Peyer's patch (tissue), 4 donors: ENCODE measurements at regions not wholly inside any gene's neighbourhood (a gene's known extent, or its start where the extent isn't known, plus 50 kb on each side); places are given as distances from the start of the nearest gene placed in this dataset.
"Not testable (repeated sequence)": the region's sequence is repeated elsewhere in the genome, so short reads cannot be mapped to it uniquely, and the experiment has no call there.

Experiments
- DNase-seq, 3 donors: peaks; one replicate each; pipeline ENCODE4 v3.0.0-alpha.2; 2017 to 2019
- H3K27ac ChIP-seq, 4 donors: fragments of 200-600 bp; sonication (generic); one replicate each; pipeline ENCODE4 v1.5.1; 2016 to 2019
- H3K27me3 ChIP-seq, 2 donors: fragments of 200-600 bp; sonication (generic); one replicate each; pipeline ENCODE4 v1.5.1; 2019
- H3K36me3 ChIP-seq, 3 donors: fragments of 200-600 bp; sonication (generic); one replicate each; pipeline ENCODE4 v1.5.1; 2016 to 2019
- H3K4me1 ChIP-seq, 4 donors: fragments of 200-600 bp; sonication (generic); one replicate each; pipeline ENCODE4 v1.5.1; 2016 to 2019
- H3K4me3 ChIP-seq, 4 donors: fragments of 200-600 bp; sonication (generic); 1 replicate in 3 of 4; 2 replicates in 1 of 4; pipeline ENCODE4 v1.5.1; 2016 to 2019; ENCODE audit warnings: mild to moderate bottlenecking in 1 of 4
- H3K9me3 ChIP-seq, 4 donors: fragments of 200-600 bp; sonication (generic); one replicate each; pipeline ENCODE4 v1.5.1; 2016 to 2019; ENCODE audit warnings: mild to moderate bottlenecking in 1 of 4
- POLR2A ChIP-seq, 2 donors: fragments of 450-650 bp; IDR thresholded peaks; one replicate each; pipeline ENCODE4 v1.5.1; 2017; ENCODE audit warnings: antibody characterized with exemption in 2 of 2, mild to moderate bottlenecking in 2 of 2, moderate library complexity in 2 of 2
- TF ChIP-seq, protein P1 (sequence below), 6 experiments: fragments of 450-650 bp in 4 of 6; fragments of 200-600 bp in 2 of 6; sonication (generic) in 1 of 6; IDR thresholded peaks; one replicate each; pipeline ENCODE4 v1.5.1; 2017 to 2019; ENCODE audit warnings: antibody characterized with exemption in 6 of 6, mild to moderate bottlenecking in 3 of 6, moderate library complexity in 1 of 6

DNA sequence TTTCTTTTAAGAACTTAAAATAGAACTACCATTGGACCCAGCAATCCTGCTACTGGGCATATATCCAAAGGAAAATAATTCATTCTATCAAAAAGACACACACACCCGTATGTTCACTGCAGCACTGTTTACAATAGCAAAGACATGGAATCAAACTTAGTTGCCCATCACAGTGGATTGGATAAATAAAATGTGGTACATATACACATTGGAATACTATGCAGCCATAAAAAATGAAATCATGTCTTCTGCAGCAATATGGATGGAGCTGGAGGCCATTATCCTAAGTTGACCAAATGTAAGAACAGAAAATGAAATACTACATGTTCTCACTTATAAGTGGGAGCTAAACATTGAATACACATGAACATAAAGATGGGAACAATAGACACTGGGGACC lies 585.3 kb upstream of the USP24 start:
- DNase-seq: no peak
- Histone ChIP-seq H3K4me3 (no peak overlapping the region), H3K4me1 (no peaks in the 10 kb centered on the region), H3K27me3 (no peaks in the 10 kb centered on the region), H3K36me3 (no peaks in the 10 kb centered on the region), H3K9me3 (peaks cover 0 to 3% (median 0%) of the 10 kb centered on the region in 4 donors), H3K27ac (no peak overlapping the region)
- TF ChIP-seq, protein P1, sequence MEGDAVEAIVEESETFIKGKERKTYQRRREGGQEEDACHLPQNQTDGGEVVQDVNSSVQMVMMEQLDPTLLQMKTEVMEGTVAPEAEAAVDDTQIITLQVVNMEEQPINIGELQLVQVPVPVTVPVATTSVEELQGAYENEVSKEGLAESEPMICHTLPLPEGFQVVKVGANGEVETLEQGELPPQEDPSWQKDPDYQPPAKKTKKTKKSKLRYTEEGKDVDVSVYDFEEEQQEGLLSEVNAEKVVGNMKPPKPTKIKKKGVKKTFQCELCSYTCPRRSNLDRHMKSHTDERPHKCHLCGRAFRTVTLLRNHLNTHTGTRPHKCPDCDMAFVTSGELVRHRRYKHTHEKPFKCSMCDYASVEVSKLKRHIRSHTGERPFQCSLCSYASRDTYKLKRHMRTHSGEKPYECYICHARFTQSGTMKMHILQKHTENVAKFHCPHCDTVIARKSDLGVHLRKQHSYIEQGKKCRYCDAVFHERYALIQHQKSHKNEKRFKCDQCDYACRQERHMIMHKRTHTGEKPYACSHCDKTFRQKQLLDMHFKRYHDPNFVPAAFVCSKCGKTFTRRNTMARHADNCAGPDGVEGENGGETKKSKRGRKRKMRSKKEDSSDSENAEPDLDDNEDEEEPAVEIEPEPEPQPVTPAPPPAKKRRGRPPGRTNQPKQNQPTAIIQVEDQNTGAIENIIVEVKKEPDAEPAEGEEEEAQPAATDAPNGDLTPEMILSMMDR (IDR thresholded peaks at IDR 0.05): no peak
- TF ChIP-seq POLR2A (IDR thresholded peaks at IDR 0.05): no peak

DNA sequence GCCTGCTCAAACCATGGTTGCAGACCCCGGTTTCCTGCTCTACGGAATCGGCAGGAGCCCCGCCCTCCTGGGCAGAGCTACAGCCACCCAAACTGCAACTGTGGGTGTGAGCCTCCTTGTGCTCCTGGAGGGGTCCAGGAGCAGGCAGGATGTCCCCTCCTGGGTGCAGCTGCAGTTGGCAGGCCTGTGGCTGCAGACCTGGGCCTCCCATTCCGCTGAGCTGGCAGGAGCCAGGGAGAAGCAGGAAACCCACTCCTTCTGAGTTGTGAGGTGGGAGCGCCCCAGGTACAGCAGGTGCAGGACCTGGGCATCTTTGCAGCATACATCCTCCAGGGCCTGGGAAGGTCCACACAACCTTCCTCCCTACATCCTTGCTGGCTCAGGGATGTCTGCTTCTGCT lies 578.7 kb upstream of the USP24 start:
- no peaks in the 10 kb centered on the region for H3K36me3 ChIP-seq
- TF ChIP-seq POLR2A (IDR thresholded peaks at IDR 0.05): no peak
- TF ChIP-seq, protein P1 (IDR thresholded peaks at IDR 0.05): no peak
- no peaks in the 10 kb centered on the region for H3K9me3 ChIP-seq
- no peak for DNase-seq
- no peak overlapping the region for H3K4me3 ChIP-seq
- H3K4me1 ChIP-seq: no peaks in the 10 kb centered on the region
- H3K27ac ChIP-seq: no peak overlapping the region
- no peaks in the 10 kb centered on the region for H3K27me3 ChIP-seq

DNA sequence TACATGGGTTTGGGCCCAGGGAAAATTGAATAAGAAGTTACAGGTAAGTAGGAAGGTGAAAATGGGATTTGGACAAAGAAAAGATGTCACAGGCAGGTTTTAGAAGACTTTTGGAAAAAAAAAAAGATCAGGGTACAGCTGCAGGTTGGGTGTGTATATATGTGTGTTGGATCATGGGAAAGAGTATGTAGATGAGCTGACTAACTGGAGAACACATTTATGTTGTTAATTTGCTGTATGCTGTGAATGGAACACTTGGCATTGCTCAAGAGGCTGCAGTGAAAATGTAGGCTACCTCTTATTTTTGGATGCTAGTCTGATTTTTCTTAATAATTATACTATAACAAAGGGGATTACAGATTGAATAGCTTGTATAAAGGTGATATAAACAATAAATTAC lies 577.7 kb upstream of the USP24 start:
- TF ChIP-seq, protein P1 (IDR thresholded peaks at IDR 0.05): no peak
- TF ChIP-seq POLR2A (IDR thresholded peaks at IDR 0.05): no peak
- DNase-seq: no peak
- Histone ChIP-seq H3K4me1 (no peaks in the 10 kb centered on the region), H3K4me3 (no peak overlapping the region), H3K27ac (no peak overlapping the region), H3K27me3 (no peaks in the 10 kb centered on the region), H3K36me3 (no peaks in the 10 kb centered on the region), H3K9me3 (no peaks in the 10 kb centered on the region)

DNA sequence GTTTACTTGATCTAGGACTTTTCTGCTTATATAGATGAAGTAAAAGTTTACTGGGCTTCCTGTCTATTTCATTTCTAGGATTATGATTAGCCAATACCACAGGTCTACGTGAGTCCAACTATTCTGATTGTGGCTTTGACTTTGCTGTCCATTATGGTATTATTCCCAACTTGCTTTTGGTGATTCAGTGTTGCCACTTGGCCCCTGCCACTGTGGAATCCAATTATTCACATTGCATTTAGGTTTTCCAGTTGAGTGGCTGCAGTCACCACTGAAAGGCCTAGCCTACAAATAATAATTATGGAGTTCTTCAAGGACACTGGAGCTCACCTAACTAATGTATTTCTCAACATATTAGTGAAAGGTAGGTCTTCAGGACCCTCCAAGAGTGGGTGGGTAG lies 574.3 kb upstream of the USP24 start:
- no peak for DNase-seq
- TF ChIP-seq, protein P1 (IDR thresholded peaks at IDR 0.05): no peak
- TF ChIP-seq POLR2A (IDR thresholded peaks at IDR 0.05): no peak
- H3K36me3 ChIP-seq: no peaks in the 10 kb centered on the region
- no peak overlapping the region for H3K4me3 ChIP-seq
- no peak overlapping the region for H3K27ac ChIP-seq
- H3K9me3 ChIP-seq: no peaks in the 10 kb centered on the region
- no peaks in the 10 kb centered on the region for H3K27me3 ChIP-seq
- no peaks in the 10 kb centered on the region for H3K4me1 ChIP-seq

DNA sequence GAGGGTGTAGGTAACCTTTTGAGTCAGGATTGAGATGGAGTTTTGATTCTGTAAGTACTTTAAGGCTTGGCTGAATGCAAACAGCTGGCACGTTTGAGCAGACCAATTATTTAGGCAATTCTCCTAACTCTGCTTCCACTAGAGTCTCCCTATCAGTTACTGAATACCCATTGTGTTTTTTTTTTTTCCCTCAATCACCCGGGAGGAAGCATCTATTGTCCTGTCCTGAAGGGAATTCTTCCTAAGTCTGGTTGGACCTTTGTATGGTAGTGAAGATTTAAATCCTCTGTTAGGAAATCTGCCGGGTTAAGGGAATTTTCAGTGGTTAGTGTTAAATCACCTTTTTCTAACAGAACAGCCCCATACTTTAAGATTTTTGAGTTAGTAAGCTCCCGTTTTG lies 571.2 kb upstream of the USP24 start:
- H3K27me3 ChIP-seq: no peaks in the 10 kb centered on the region
- H3K4me1 ChIP-seq: no peaks in the 10 kb centered on the region
- TF ChIP-seq, protein P1 (IDR thresholded peaks at IDR 0.05): no peak
- TF ChIP-seq POLR2A (IDR thresholded peaks at IDR 0.05): no peak
- H3K9me3 ChIP-seq: no peaks in the 10 kb centered on the region
- H3K36me3 ChIP-seq: no peaks in the 10 kb centered on the region
- no peak overlapping the region for H3K4me3 ChIP-seq
- DNase-seq: no peak
- H3K27ac ChIP-seq: no peak overlapping the region

DNA sequence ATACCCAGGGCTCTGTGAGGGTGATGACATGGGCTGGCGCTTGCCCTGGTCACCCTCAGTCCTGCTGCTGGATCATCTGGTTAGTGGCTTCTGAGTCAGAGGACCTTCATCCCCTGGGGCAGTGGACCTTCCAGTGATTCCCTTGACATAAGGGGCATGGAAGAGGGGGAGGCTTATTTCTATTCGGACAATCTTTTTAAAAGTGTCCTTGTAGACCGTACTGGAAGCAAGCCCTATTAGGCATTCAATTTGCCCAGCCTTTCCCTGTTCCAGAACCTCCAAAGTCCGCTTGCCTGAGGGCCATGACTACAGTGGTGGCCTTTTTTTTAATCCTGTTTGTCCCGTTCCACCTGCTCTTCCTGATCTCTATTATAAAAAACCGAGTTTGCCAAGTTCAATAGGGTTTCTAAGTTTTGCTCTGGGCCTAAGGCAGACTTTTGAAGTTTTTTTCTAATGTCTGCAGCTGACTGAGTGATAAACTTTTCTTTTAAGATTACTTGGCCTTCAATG lies 569.8 kb upstream of the USP24 start:
- DNase-seq, H3K4me3 ChIP-seq, H3K27me3 ChIP-seq, H3K27ac ChIP-seq, H3K4me1 ChIP-seq, H3K36me3 ChIP-seq, H3K9me3 ChIP-seq: not testable (repeated sequence)
